GM12878 (cell line): ENCODE measurements at regions not wholly inside any gene's neighbourhood (a gene's known extent, or its start where the extent isn't known, plus 50 kb on each side); places are given as distances from the start of the nearest gene placed in this dataset.

Experiments
- ATAC-seq: fragments of 200-7000 bp; cut with Tn5 transposase; 3 replicates; pipeline ENCODE4 v1.9.1; 2020; ENCODE audit warnings: mild to moderate bottlenecking, moderate library complexity
- BruUV-seq: library from RNA; stranded (reverse); fragments of 400-500 nt; replicated peaks from 2 replicates; lab custom pipeline; 2021; lab: Mats Ljungman, UMichigan
- CTCF ChIA-PET: fragments of 300-600 bp; sonication (Branson Sonifier 250); formaldehyde crosslinking; extraction: SDS; loops from one replicate; lab custom pipeline; 2021; ENCODE audit warnings: inconsistent platforms; lab: Yijun Ruan, JAX
- POLR2A ChIA-PET: fragments of 350-600 bp; formaldehyde crosslinking; extraction: SDS; loops from one replicate; lab custom pipeline; 2021; ENCODE audit warnings: inconsistent platforms; lab: Charles Lee
- RAD21 ChIA-PET: fragments of 300-600 bp; sonication (Branson Sonifier 250); formaldehyde crosslinking; loops from one replicate; lab custom pipeline; 2023; ENCODE audit warnings: antibody characterized with exemption; ENCODE audit not compliant: unreplicated experiment; lab: Charles Lee
- SMC1A ChIA-PET: fragments of 300-600 bp; sonication (Branson Sonifier 250); formaldehyde crosslinking; loops from one replicate; lab custom pipeline; 2023; ENCODE audit not compliant: unreplicated experiment, uncharacterized antibody; lab: Charles Lee
- DNase-seq: peaks from one replicate; pipeline ENCODE4 v3.0.0-alpha.2; 2011; ENCODE audit warnings: low read depth, low spot score
- FAIRE-seq: peaks from 3 replicates; lab custom pipeline; 2011; peaks lifted over from hg19 to GRCh38; lab: Jason Lieb, UNC
- H2AFZ ChIP-seq: 2 replicates; pipeline ENCODE4 v1.6.0; 2011; ENCODE audit warnings: low read depth, low read length, control low read depth; ENCODE audit not compliant: control insufficient read depth
- H3K27ac ChIP-seq: 2 replicates; pipeline ENCODE4 v1.5.1; 2011; ENCODE audit warnings: control low read depth; ENCODE audit not compliant: control insufficient read depth, insufficient read depth
- H3K27me3 ChIP-seq, 2 experiments: replicated peaks in 1 of 2; 2 replicates each; pipeline versions ENCODE4 v1.6.0 to v1.6.1; 2011; ENCODE audit warnings: low read length in 1 of 2; ENCODE audit not compliant: control insufficient read depth in 2 of 2, insufficient read depth in 2 of 2
- H3K36me3 ChIP-seq, 2 experiments: 2 replicates each; pipeline ENCODE4 v1.5.1; 2011; ENCODE audit warnings: low read length in 1 of 2; ENCODE audit not compliant: control insufficient read depth in 2 of 2, insufficient read depth in 2 of 2
- H3K4me1 ChIP-seq: 2 replicates; pipeline ENCODE4 v1.6.1; 2011; ENCODE audit warnings: mild to moderate bottlenecking, low read length, moderate library complexity, mixed read lengths; ENCODE audit not compliant: control insufficient read depth, insufficient read depth
- H3K4me2 ChIP-seq: 2 replicates; pipeline ENCODE4 v1.6.0; 2011; ENCODE audit warnings: control low read depth; ENCODE audit not compliant: control insufficient read depth, insufficient read depth
- H3K4me3 ChIP-seq: fragments of 200-600 bp; sonication (generic); 2 replicates; pipeline ENCODE4 v1.5.1; 2016
- H3K79me2 ChIP-seq: 2 replicates; pipeline ENCODE4 v1.6.0; 2011; ENCODE audit warnings: low read length; ENCODE audit not compliant: control insufficient read depth, insufficient read depth
- H3K9ac ChIP-seq: 2 replicates; pipeline ENCODE4 v1.8.0; 2011; ENCODE audit warnings: low read length, control low read depth, mixed read lengths; ENCODE audit not compliant: control insufficient read depth, insufficient read depth
- H3K9me3 ChIP-seq: replicated peaks from 3 replicates; pipeline ENCODE4 v1.5.1; 2011; ENCODE audit warnings: mild to moderate bottlenecking, low read length; ENCODE audit not compliant: control insufficient read depth, insufficient read depth
- H4K20me1 ChIP-seq: 2 replicates; pipeline ENCODE4 v1.6.0; 2011; ENCODE audit not compliant: control insufficient read depth, insufficient read depth
- NR2C2 ChIP-seq: IDR thresholded peaks from 2 replicates; pipeline ENCODE4 v1.6.1; 2011; ENCODE audit warnings: borderline replicate concordance, low read depth; ENCODE audit not compliant: control insufficient read depth, insufficient read length
- POLR2A ChIP-seq: IDR thresholded peaks from 2 replicates; pipeline ENCODE4 v1.6.1; 2011; ENCODE audit warnings: low read depth, mild to moderate bottlenecking, low read length
- RAD21 ChIP-seq: IDR thresholded peaks from 2 replicates; pipeline ENCODE4 v1.6.1; 2011; ENCODE audit warnings: mild to moderate bottlenecking, low read depth, low read length, moderate library complexity; ENCODE audit not compliant: insufficient read depth
- SP1 ChIP-seq: IDR thresholded peaks from one replicate; pipeline ENCODE4 v1.6.1; 2011; ENCODE audit warnings: low read depth, low read length
- ZNF207 ChIP-seq: fragments of 450-650 bp; IDR thresholded peaks from 2 replicates; pipeline ENCODE4 v1.6.1; 2014; ENCODE audit warnings: antibody characterized with exemption, mild to moderate bottlenecking, borderline replicate concordance
- ZNF592 ChIP-seq: fragments of 450-650 bp; IDR thresholded peaks from 2 replicates; pipeline ENCODE4 v1.6.1; 2017; ENCODE audit warnings: mild to moderate bottlenecking, moderate library complexity
- ZSCAN29 ChIP-seq: fragments of 450-650 bp; IDR thresholded peaks from 2 replicates; pipeline ENCODE4 v1.6.1; 2017; ENCODE audit warnings: mild to moderate bottlenecking, moderate library complexity
- ZZZ3 ChIP-seq: IDR thresholded peaks from 2 replicates; pipeline ENCODE4 v1.6.1; 2011; ENCODE audit warnings: low read depth; ENCODE audit not compliant: control insufficient read depth, insufficient read length
- WGBS: methylation state at CpG from one replicate; pipeline ENCODE4 v1.1.6; 2016; ENCODE audit warnings: low lambda C conversion rate; ENCODE audit not compliant: insufficient replicate concordance, insufficient coverage; ENCODE audit errors: missing lambda C conversion rate; 5-methylcytosine and 5-hydroxymethylcytosine counted together
- in situ Hi-C: fragments of 300-500 bp; cut with MboI; formaldehyde crosslinking; loops from 9 replicates; pipeline ENCODE4 v1.14.3; 2018; ENCODE audit warnings: mixed read lengths
- intact Hi-C: fragments of 100-400 bp; cut with micrococcal nuclease; formaldehyde crosslinking; loops from one replicate; pipeline ENCODE4 v1.14.2; 2022; ENCODE audit not compliant: unreplicated experiment

GRCh38 chr12:24470050-24470449, 478.9 kb downstream of the BCAT1 start:
- Histone ChIP-seq H3K9ac (no peak overlapping the region), H3K36me3 (no peaks in the 10 kb centered on the region)
- FAIRE-seq, result no peak
- no peak for TF ChIP-seq NR2C2
- TF ChIP-seq ZNF207, result no peak
- TF ChIP-seq SP1, result no peak
- TF ChIP-seq, all 136 proteins: peak for 0
- no peaks in the 10 kb centered on the region for H3K9me3 ChIP-seq
- no peaks in the 10 kb centered on the region for H3K27me3 ChIP-seq
- ChIA-PET RAD21 (no interaction called here), SMC1A (no interaction called here), POLR2A (no interaction called here), CTCF (no interaction called here)
- no peak overlapping the region for H3K27ac ChIP-seq
- H2AFZ ChIP-seq, result no peak overlapping the region
- ATAC-seq (no peak), DNase-seq (no peak)
- in situ Hi-C loops (no loop called here), intact Hi-C loops (no loop called here)
- H3K79me2 ChIP-seq, result no peaks in the 10 kb centered on the region
- H4K20me1 ChIP-seq, result no peaks in the 10 kb centered on the region
- 34% methylated on average over 4 of the region's 4 CpGs for WGBS
- no peaks in the 10 kb centered on the region for H3K4me1 ChIP-seq
- no peak overlapping the region for H3K4me2 ChIP-seq
- H3K4me3 ChIP-seq, result no peak overlapping the region
- no TSS peak for BruUV-seq

- ATAC-seq, result no peak
- intact Hi-C loops (no loop called here), in situ Hi-C loops (no loop called here)
- no peaks in the 10 kb centered on the region for H3K27me3 ChIP-seq
- SMC1A ChIA-PET, result no interaction called here
- H3K9ac ChIP-seq, result no peak overlapping the region
- FAIRE-seq, result no peak
- H4K20me1 ChIP-seq, result no peaks in the 10 kb centered on the region
- no peaks in the 10 kb centered on the region for H3K79me2 ChIP-seq
- no peak overlapping the region for H3K27ac ChIP-seq
- CTCF ChIA-PET, result no interaction called here
- no peak for DNase-seq
- H3K9me3 ChIP-seq, result no peaks in the 10 kb centered on the region
- RAD21 ChIA-PET, result no interaction called here
- no TSS peak for BruUV-seq
- POLR2A ChIA-PET, result no interaction called here
- WGBS, result 36% methylated on average over 10 of the region's 10 CpGs
- H3K36me3 ChIP-seq, result no peaks in the 10 kb centered on the region
- no peak for TF ChIP-seq ZNF592
- TF ChIP-seq RAD21, result no peak
- TF ChIP-seq ZSCAN29, result no peak
- no peak for TF ChIP-seq POLR2A
- no peak for TF ChIP-seq ZZZ3
- TF ChIP-seq, all 136 proteins: peak for 0
- H2AFZ ChIP-seq, result no peak overlapping the region
- H3K4me2 ChIP-seq, result no peak overlapping the region
- no peaks in the 10 kb centered on the region for H3K4me1 ChIP-seq
- H3K4me3 ChIP-seq, result no peak overlapping the region
Observed at GRCh38 chr12:24469089-24469488, 479.8 kb downstream of the BCAT1 start.
